CD4-positive, alpha-beta T cell treated with Interleukin-21 for 1 hour (primary cell): ENCODE measurements at regions not wholly inside any gene's neighbourhood (a gene's known extent, or its start where the extent isn't known, plus 50 kb on each side); places are given as distances from the start of the nearest gene placed in this dataset.
A peak's percentile ranks its signal among the peaks of the same experiment; 100 is the strongest.

ENCODE experiments used
- DNase-seq: peaks from one replicate; pipeline ENCODE4 v3.0.0-alpha.2; 2020

GRCh38 chr4:136650541-136651277, 881.6 kb downstream of the PCDH18 start:
- peak; percentile 41 for DNase-seq

GRCh38 chr4:136644279-136644678, 888.0 kb downstream of the PCDH18 start:
- no peak for DNase-seq

- DNase-seq = no peak
Observed at GRCh38 chr4:136643416-136643815, 888.9 kb downstream of the PCDH18 start.

- DNase-seq = no peak
Observed at GRCh38 chr4:136637071-136637777, 895.1 kb downstream of the PCDH18 start.

GRCh38 chr4:136636155-136636554, 896.1 kb downstream of the PCDH18 start:
- DNase-seq = no peak

GRCh38 chr4:136634121-136634520, 898.2 kb downstream of the PCDH18 start:
- DNase-seq = no peak

- DNase-seq = no peak
Observed at GRCh38 chr4:136599890-136600289, 932.4 kb downstream of the PCDH18 start.

GRCh38 chr4:136590440-136590839, 941.9 kb downstream of the PCDH18 start:
- DNase-seq = no peak

GRCh38 chr4:136583567-136583966, 948.7 kb downstream of the PCDH18 start:
- DNase-seq = no peak

- no peak for DNase-seq
Observed at GRCh38 chr4:136581119-136581518, 951.2 kb downstream of the PCDH18 start.

GRCh38 chr4:136575146-136575545, 957.1 kb downstream of the PCDH18 start:
- DNase-seq = no peak

GRCh38 chr4:136573460-136573859, 958.8 kb downstream of the PCDH18 start:
- DNase-seq = no peak

GRCh38 chr4:136571315-136571714, 961.0 kb downstream of the PCDH18 start:
- no peak for DNase-seq

GRCh38 chr4:136562834-136563233, 969.5 kb downstream of the PCDH18 start:
- DNase-seq = no peak

- DNase-seq = no peak
Observed at GRCh38 chr4:136558940-136559494, 973.3 kb downstream of the PCDH18 start.

- DNase-seq = no peak
Observed at GRCh38 chr4:136557396-136557795, 974.9 kb downstream of the PCDH18 start.

- DNase-seq = no peak
Observed at GRCh38 chr4:136554033-136554432, 978.3 kb downstream of the PCDH18 start.

GRCh38 chr4:136551753-136552152, 980.5 kb downstream of the PCDH18 start:
- DNase-seq = no peak

- no peak for DNase-seq
Observed at GRCh38 chr4:136540747-136541146, 991.5 kb downstream of the PCDH18 start.

- DNase-seq = no peak
Observed at GRCh38 chr4:136528131-136528530, 1004.2 kb downstream of the PCDH18 start.

- no peak for DNase-seq
Observed at GRCh38 chr4:136526517-136526916, 1005.8 kb downstream of the PCDH18 start.

- DNase-seq = no peak
Observed at GRCh38 chr4:136524039-136524438, 1008.3 kb downstream of the PCDH18 start.

- DNase-seq = no peak
Observed at GRCh38 chr4:136516371-136516770, 1015.9 kb downstream of the PCDH18 start.

- DNase-seq = no peak
Observed at GRCh38 chr4:136505020-136505419, 1027.3 kb downstream of the PCDH18 start.
